HCT116 (cell line): ENCODE measurements at regions not wholly inside any gene's neighbourhood (a gene's known extent, or its start where the extent isn't known, plus 50 kb on each side); places are given as distances from the start of the nearest gene placed in this dataset.

ENCODE experiments used
- ATAC-seq: fragments of 200-7000 bp; cut with Tn5 transposase; 2 replicates; pipeline ENCODE4 v1.9.1; 2020; ENCODE audit warnings: mild to moderate bottlenecking, moderate library complexity
- BruUV-seq: library from RNA; stranded (reverse); fragments of 400-500 nt; replicated peaks from 2 replicates; lab custom pipeline; 2021; lab: Mats Ljungman, UMichigan
- CTCF ChIA-PET: fragments of 300-600 bp; sonication (Branson Sonifier 250); formaldehyde crosslinking; loops from one replicate; lab custom pipeline; 2021; ENCODE audit warnings: antibody characterized with exemption; lab: Charles Lee
- POLR2A ChIA-PET: fragments of 300-600, 350-600 bp; sonication (Branson Sonifier 250); formaldehyde crosslinking; loops from one replicate; lab custom pipeline; 2021; ENCODE audit warnings: antibody characterized with exemption; lab: Charles Lee
- RAD21 ChIA-PET, 2 experiments: fragments of 300-600 bp; sonication (Branson Sonifier 250); formaldehyde crosslinking; loops; one replicate each; lab custom pipeline; 2023; ENCODE audit warnings: low total read pairs in 2 of 2; ENCODE audit not compliant: uncharacterized antibody in 2 of 2, unreplicated experiment in 2 of 2, low non-redundant PET in 1 of 2; lab: Charles Lee
- DNase-seq: peaks from one replicate; pipeline ENCODE4 v3.0.0-alpha.2; 2010; ENCODE audit warnings: low read depth, low spot score
- H2AFZ ChIP-seq: fragments of 200-600 bp; shearing (Covaris generic), sonication (generic); 2 replicates; pipeline ENCODE4 v1.6.1; 2017; ENCODE audit warnings: low read depth, mixed run types, mixed read lengths, antibody characterized with exemption, low read length; ENCODE audit not compliant: poor library complexity, severe bottlenecking
- H3K27ac ChIP-seq: 2 replicates; pipeline ENCODE4 v1.5.1; 2012; ENCODE audit warnings: low read depth, low read length
- H3K27me3 ChIP-seq: fragments of 200-600 bp; sonication (generic); 2 replicates; pipeline ENCODE4 v1.6.1; 2016; ENCODE audit warnings: mixed run types, low read length, mixed read lengths; ENCODE audit not compliant: insufficient read depth
- H3K36me3 ChIP-seq, 2 experiments: fragments of 200-500 bp in 1 of 2; fragments of 200-600 bp in 1 of 2; sonication (Bioruptor generic) in 1 of 2; sonication (generic) in 1 of 2; 2 replicates each; pipeline versions ENCODE4 v1.5.1 to v1.6.1; 2014 to 2016; ENCODE audit warnings: low read length in 2 of 2, inconsistent platforms in 1 of 2, mixed read lengths in 1 of 2, mixed run types in 1 of 2; ENCODE audit not compliant: insufficient read depth in 2 of 2, control insufficient read depth in 1 of 2
- H3K4me1 ChIP-seq, 2 experiments: fragments of 200-600 bp in 1 of 2; sonication (generic) in 1 of 2; 2 replicates each; pipeline versions ENCODE4 v1.5.1 to v1.6.1; 2012 to 2017; ENCODE audit warnings: low read length in 2 of 2, inconsistent platforms in 1 of 2, mild to moderate bottlenecking in 1 of 2, mixed read lengths in 1 of 2, mixed run types in 1 of 2, moderate library complexity in 1 of 2; ENCODE audit not compliant: insufficient read depth in 2 of 2, control insufficient read depth in 1 of 2
- H3K4me2 ChIP-seq: fragments of 200-600 bp; sonication (generic); 2 replicates; pipeline ENCODE4 v1.6.1; 2017; ENCODE audit warnings: mixed run types, low read length, mixed read lengths
- H3K4me3 ChIP-seq, 2 experiments: fragments of 200-600 bp in 1 of 2; sonication (generic) in 1 of 2; replicated peaks in 1 of 2; 2 replicates each; pipeline ENCODE4 v1.5.1; 2011 to 2016; ENCODE audit warnings: low read length in 2 of 2, control low read depth in 1 of 2, low read depth in 1 of 2, mild to moderate bottlenecking in 1 of 2, mixed read lengths in 1 of 2, mixed run types in 1 of 2
- H3K79me2 ChIP-seq: fragments of 200-600 bp; sonication (generic); 2 replicates; pipeline ENCODE4 v1.6.1; 2017; ENCODE audit warnings: mild to moderate bottlenecking, mixed run types, low read length, moderate library complexity, mixed read lengths; ENCODE audit not compliant: insufficient read depth
- H3K9ac ChIP-seq: fragments of 200-600 bp; sonication (generic); 2 replicates; pipeline ENCODE4 v1.6.1; 2016; ENCODE audit warnings: low read length, mixed read lengths
- H3K9me2 ChIP-seq: fragments of 200-600 bp; sonication (generic), shearing (Covaris generic); 2 replicates; pipeline ENCODE4 v1.6.1; 2017; ENCODE audit warnings: mixed run types, mild to moderate bottlenecking, moderate library complexity; ENCODE audit not compliant: insufficient read depth
- H3K9me3 ChIP-seq, 2 experiments: fragments of 200-500 bp in 1 of 2; fragments of 200-600 bp in 1 of 2; sonication (Bioruptor generic) in 1 of 2; sonication (generic) in 1 of 2; 2 replicates each; pipeline ENCODE4 v1.6.1; 2014 to 2017; ENCODE audit warnings: low read length in 2 of 2, mixed read lengths in 2 of 2, inconsistent platforms in 1 of 2, low read depth in 1 of 2, mild to moderate bottlenecking in 1 of 2, mixed run types in 1 of 2, moderate library complexity in 1 of 2; ENCODE audit not compliant: control insufficient read depth in 1 of 2, insufficient read depth in 1 of 2
- H4K20me1 ChIP-seq: fragments of 200-600 bp; sonication (generic), shearing (Covaris generic); 2 replicates; pipeline ENCODE4 v1.6.1; 2017; ENCODE audit warnings: mixed run types, mild to moderate bottlenecking, moderate library complexity; ENCODE audit not compliant: insufficient read depth
- CEBPB ChIP-seq: IDR thresholded peaks from 2 replicates; pipeline ENCODE4 v1.6.1; 2012; ENCODE audit warnings: low read depth
- CTCF ChIP-seq, 3 experiments: fragments of 200-600 bp in 1 of 3; sonication (generic) in 1 of 3; IDR thresholded peaks in 2 of 3; conservative IDR thresholded peaks in 1 of 3; 2 replicates each; pipeline ENCODE4 v1.5.1; 2012 to 2017; ENCODE audit warnings: low read depth in 2 of 3, low read length in 2 of 3, antibody characterized with exemption in 1 of 3, borderline replicate concordance in 1 of 3, control low read depth in 1 of 3, mild to moderate bottlenecking in 1 of 3, mixed read lengths in 1 of 3, mixed run types in 1 of 3, moderate library complexity in 1 of 3; ENCODE audit not compliant: insufficient read depth in 1 of 3
- EZH2phosphoT487 ChIP-seq: fragments of 200-600 bp; IDR thresholded peaks from 2 replicates; pipeline ENCODE4 v1.6.1; 2018; ENCODE audit warnings: antibody characterized with exemption, borderline replicate concordance
- RAD21 ChIP-seq: IDR thresholded peaks from 2 replicates; pipeline ENCODE4 v1.6.1; 2012; ENCODE audit warnings: low read depth, mild to moderate bottlenecking
- ZBTB33 ChIP-seq: IDR thresholded peaks from 2 replicates; pipeline ENCODE4 v1.6.1; 2011; ENCODE audit warnings: mild to moderate bottlenecking, low read length, moderate library complexity; ENCODE audit not compliant: insufficient replicate concordance; ENCODE audit errors: extremely low read depth
- intact Hi-C: fragments of 100-400 bp; cut with micrococcal nuclease; formaldehyde crosslinking; loops from 2 replicates; pipeline ENCODE4 v1.10.0; 2022

GRCh38 chr5:62780230-62780629 is 201.6 kb downstream of the LRRC70 start:
- Histone ChIP-seq H3K4me2 (no peak overlapping the region), H3K27me3 (no peaks in the 10 kb centered on the region), H3K36me3 (no peaks in the 10 kb centered on the region), H3K79me2 (no peaks in the 10 kb centered on the region), H2AFZ (no peak overlapping the region), H3K9me3 (no peaks in the 10 kb centered on the region), H3K9me2 (no peaks in the 10 kb centered on the region), H3K4me3 (no peak overlapping the region), H4K20me1 (no peaks in the 10 kb centered on the region), H3K4me1 (no peaks in the 10 kb centered on the region), H3K9ac (no peak overlapping the region), H3K27ac (no peak overlapping the region)
- TF ChIP-seq CTCF (IDR thresholded peaks at IDR 0.05 in 2 of 3, conservative IDR thresholded peaks at IDR 0.05 in 1 of 3; ENCODE audit: borderline replicate concordance in 1 of 3, insufficient read depth in 1 of 3, low read depth in 2 of 3, low read length in 2 of 3) (no peak), RAD21 (no peak), EZH2phosphoT487 (no peak), CEBPB (no peak)
- no TSS peak for BruUV-seq
- intact Hi-C loops, result no loop called here
- no peak for DNase-seq
- POLR2A ChIA-PET, result no interaction called here
- CTCF ChIA-PET, result interaction anchor here (1.4 kb wide), 1 partner anchor 320 kb away, joined by 7 read pairs; no protein-coding TSS in a partner anchor
- ATAC-seq, result no peak
- RAD21 ChIA-PET, result no interaction called here

- Histone ChIP-seq H3K4me2 (no peak overlapping the region), H3K36me3 (no peaks in the 10 kb centered on the region), H3K9me2 (no peaks in the 10 kb centered on the region), H3K4me3 (no peak overlapping the region), H4K20me1 (no peaks in the 10 kb centered on the region), H3K79me2 (no peaks in the 10 kb centered on the region), H3K4me1 (no peaks in the 10 kb centered on the region), H3K27ac (no peak overlapping the region), H3K9ac (no peak overlapping the region), H3K27me3 (no peaks in the 10 kb centered on the region), H2AFZ (no peak overlapping the region), H3K9me3 (no peaks in the 10 kb centered on the region)
- no peak for TF ChIP-seq ZBTB33
- peak; percentile 54 to 75 (median 70); a peak in 5 of 6 replicates for TF ChIP-seq CTCF (IDR thresholded peaks at IDR 0.05 in 2 of 3, conservative IDR thresholded peaks at IDR 0.05 in 1 of 3; ENCODE audit: borderline replicate concordance in 1 of 3, insufficient read depth in 1 of 3, low read depth in 2 of 3, low read length in 2 of 3)
- peak; percentile 72 for TF ChIP-seq RAD21
- ATAC-seq, result peak; percentile 98
- POLR2A ChIA-PET, result no interaction called here
- RAD21 ChIA-PET, result interaction anchor here in 1 of 2 experiments (1.1 to 1.6 kb wide), 2 partner anchors 318 to 335 kb away, joined by 3 to 4 read pairs; no protein-coding TSS in a partner anchor
- DNase-seq, result peak; percentile 48
- BruUV-seq, result no TSS peak
- CTCF ChIA-PET, result interaction anchor here (0.9 to 2.3 kb wide), 7 partner anchors 9 to 336 kb away, joined by 3 to 20 read pairs (median 5); no protein-coding TSS in a partner anchor
- intact Hi-C loops, result loop anchor here (1.0 to 5.0 kb wide), 3 partner anchors 319 to 557 kb away; no protein-coding TSS in a partner anchor
These were observed 200.4 kb downstream of the LRRC70 start for GRCh38 chr5:62779010-62779422.
